Panc1 (cell line): ENCODE measurements at regions not wholly inside any gene's neighbourhood (a gene's known extent, or its start where the extent isn't known, plus 50 kb on each side); places are given as distances from the start of the nearest gene placed in this dataset.

Source experiments
- ATAC-seq: fragments of 200-7000 bp; cut with Tn5 transposase; 2 replicates; pipeline ENCODE4 v1.9.1; 2020; ENCODE audit warnings: mild to moderate bottlenecking, moderate library complexity
- BruUV-seq: library from RNA; stranded (reverse); fragments of 400-500 nt; replicated peaks from 2 replicates; lab custom pipeline; 2021; lab: Mats Ljungman, UMichigan
- CTCF ChIA-PET: fragments of 300-600 bp; sonication (Branson Sonifier 250); formaldehyde crosslinking; loops from one replicate; lab custom pipeline; 2022; ENCODE audit warnings: antibody characterized with exemption; lab: Charles Lee
- POLR2A ChIA-PET: fragments of 300-600 bp; sonication (Branson Sonifier 250); formaldehyde crosslinking; loops from one replicate; lab custom pipeline; 2022; ENCODE audit warnings: antibody characterized with exemption; lab: Charles Lee
- DNase-seq: peaks from one replicate; pipeline ENCODE4 v3.0.0-alpha.2; 2010; ENCODE audit warnings: low read depth, low spot score
- H3K27ac ChIP-seq: 2 replicates; pipeline ENCODE4 v1.5.1; 2011; ENCODE audit warnings: mild to moderate bottlenecking, low read length, inconsistent platforms
- H3K27me3 ChIP-seq: fragments of 200-500 bp; sonication (Bioruptor generic); 2 replicates; pipeline ENCODE4 v1.6.0; 2014; ENCODE audit warnings: low read length, inconsistent platforms; ENCODE audit not compliant: control insufficient read depth, insufficient read depth
- H3K36me3 ChIP-seq: fragments of 200-500 bp; sonication (Bioruptor generic); 2 replicates; pipeline ENCODE4 v1.5.1; 2014; ENCODE audit warnings: inconsistent platforms, mild to moderate bottlenecking, low read length, moderate library complexity; ENCODE audit not compliant: control insufficient read depth, insufficient read depth
- H3K4me1 ChIP-seq: 2 replicates; pipeline ENCODE4 v1.5.1; 2011; ENCODE audit warnings: inconsistent platforms, mild to moderate bottlenecking, low read length, moderate library complexity; ENCODE audit not compliant: control insufficient read depth, insufficient read depth
- H3K4me3 ChIP-seq, 2 experiments: 2 replicates each; pipeline ENCODE4 v1.5.1; 2011 to 2012; ENCODE audit warnings: low read depth in 2 of 2, low read length in 2 of 2, mild to moderate bottlenecking in 2 of 2, inconsistent platforms in 1 of 2, moderate library complexity in 1 of 2
- H3K9me3 ChIP-seq: fragments of 200-500 bp; sonication (Bioruptor generic); 2 replicates; pipeline ENCODE4 v1.5.1; 2014; ENCODE audit warnings: low read depth, mild to moderate bottlenecking, inconsistent platforms, low read length, moderate library complexity; ENCODE audit not compliant: control insufficient read depth, insufficient read depth
- POLR2AphosphoS5 ChIP-seq: IDR thresholded peaks from 2 replicates; pipeline ENCODE4 v1.6.1; 2012; ENCODE audit warnings: mild to moderate bottlenecking, low read depth, low read length, moderate library complexity
- REST ChIP-seq, 2 experiments: IDR thresholded peaks; 2 replicates each; pipeline ENCODE4 v1.6.1; 2011 to 2012; ENCODE audit warnings: low read depth in 2 of 2, control low read depth in 1 of 2, low read length in 1 of 2, mild to moderate bottlenecking in 1 of 2, moderate library complexity in 1 of 2; ENCODE audit not compliant: insufficient read depth in 1 of 2
- SIN3A ChIP-seq: IDR thresholded peaks from 2 replicates; pipeline ENCODE4 v1.6.1; 2012; ENCODE audit warnings: low read depth, mild to moderate bottlenecking, low read length, moderate library complexity, borderline replicate concordance; ENCODE audit not compliant: insufficient read depth
- TCF7L2 ChIP-seq: IDR thresholded peaks from 2 replicates; pipeline ENCODE4 v1.6.1; 2011; ENCODE audit warnings: mild to moderate bottlenecking, low read depth, low read length, inconsistent platforms
- in situ Hi-C: cut with HindIII; loops from 2 replicates; pipeline ENCODE4 v1.10.0; 2016; ENCODE audit warnings: low sequenced_read_pairs, low pct_unique_long_range_greater_than_20kb
- intact Hi-C: fragments of 100-400 bp; cut with micrococcal nuclease; formaldehyde crosslinking; loops from one replicate; pipeline ENCODE4 v1.10.0; 2022; ENCODE audit not compliant: unreplicated experiment
- TF ChIP-seq, protein P1 (sequence below): fragments of 450-650 bp; IDR thresholded peaks from 2 replicates; pipeline ENCODE4 v1.5.1; 2017; ENCODE audit warnings: mild to moderate bottlenecking

DNA sequence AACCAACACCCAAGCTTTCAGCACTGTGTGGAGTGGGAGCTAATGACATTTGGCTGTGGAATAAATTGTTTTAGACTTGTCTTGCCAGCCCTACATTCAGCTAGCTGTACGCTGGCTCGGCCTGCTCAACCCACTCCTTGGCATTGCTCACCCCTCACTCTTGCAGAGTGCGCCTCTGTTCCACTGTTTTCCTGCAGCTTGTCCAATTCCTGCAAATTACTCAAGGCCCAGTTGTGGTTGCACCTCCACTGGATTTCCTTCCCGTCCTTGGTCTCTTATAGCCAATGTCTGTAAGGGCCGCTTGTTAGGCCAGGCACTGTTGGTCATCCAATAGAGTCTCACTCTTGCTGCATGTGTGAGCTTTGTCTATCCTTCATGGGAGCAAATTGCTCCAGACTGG is 55.5 kb upstream of the ADRA1D start:
- no peak for DNase-seq
- intact Hi-C loops: no loop called here
- POLR2A ChIA-PET: no interaction called here
- H3K27me3 ChIP-seq: no peaks in the 10 kb centered on the region
- H3K4me3 ChIP-seq: no peak overlapping the region
- in situ Hi-C loops: no loop called here
- no TSS peak for BruUV-seq
- TF ChIP-seq REST (IDR thresholded peaks at IDR 0.05; ENCODE audit: insufficient read depth in 1 of 2, low read depth in 2 of 2, low read length in 1 of 2) (no peak), POLR2AphosphoS5 (no peak), SIN3A (no peak)
- TF ChIP-seq, protein P1, sequence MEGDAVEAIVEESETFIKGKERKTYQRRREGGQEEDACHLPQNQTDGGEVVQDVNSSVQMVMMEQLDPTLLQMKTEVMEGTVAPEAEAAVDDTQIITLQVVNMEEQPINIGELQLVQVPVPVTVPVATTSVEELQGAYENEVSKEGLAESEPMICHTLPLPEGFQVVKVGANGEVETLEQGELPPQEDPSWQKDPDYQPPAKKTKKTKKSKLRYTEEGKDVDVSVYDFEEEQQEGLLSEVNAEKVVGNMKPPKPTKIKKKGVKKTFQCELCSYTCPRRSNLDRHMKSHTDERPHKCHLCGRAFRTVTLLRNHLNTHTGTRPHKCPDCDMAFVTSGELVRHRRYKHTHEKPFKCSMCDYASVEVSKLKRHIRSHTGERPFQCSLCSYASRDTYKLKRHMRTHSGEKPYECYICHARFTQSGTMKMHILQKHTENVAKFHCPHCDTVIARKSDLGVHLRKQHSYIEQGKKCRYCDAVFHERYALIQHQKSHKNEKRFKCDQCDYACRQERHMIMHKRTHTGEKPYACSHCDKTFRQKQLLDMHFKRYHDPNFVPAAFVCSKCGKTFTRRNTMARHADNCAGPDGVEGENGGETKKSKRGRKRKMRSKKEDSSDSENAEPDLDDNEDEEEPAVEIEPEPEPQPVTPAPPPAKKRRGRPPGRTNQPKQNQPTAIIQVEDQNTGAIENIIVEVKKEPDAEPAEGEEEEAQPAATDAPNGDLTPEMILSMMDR: no peak
- no peaks in the 10 kb centered on the region for H3K36me3 ChIP-seq
- H3K27ac ChIP-seq: no peak overlapping the region
- no peak for ATAC-seq
- no peaks in the 10 kb centered on the region for H3K4me1 ChIP-seq
- no peaks in the 10 kb centered on the region for H3K9me3 ChIP-seq
- CTCF ChIA-PET: no interaction called here

DNA sequence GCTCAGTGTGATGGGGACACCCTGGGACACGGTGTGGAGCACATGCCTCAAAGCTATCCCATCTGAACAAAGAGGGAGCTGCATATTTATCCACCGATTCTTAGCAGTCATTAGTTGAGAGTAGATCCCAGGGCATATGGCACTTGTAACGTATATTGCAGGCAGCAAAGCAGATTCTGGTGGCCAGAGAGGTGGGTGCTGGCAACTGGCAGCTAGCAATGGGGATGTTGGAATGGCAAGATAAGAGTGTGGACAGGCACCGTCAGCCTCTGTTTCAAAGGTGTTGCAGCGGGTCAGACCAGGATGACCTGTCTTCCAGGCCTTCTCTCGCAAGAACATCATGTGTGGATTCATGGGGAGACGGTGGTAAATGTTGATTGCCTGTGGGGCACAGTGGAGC is 54.0 kb upstream of the ADRA1D start:
- BruUV-seq: no TSS peak
- no peaks in the 10 kb centered on the region for H3K36me3 ChIP-seq
- DNase-seq (no peak), ATAC-seq (no peak)
- CTCF ChIA-PET: no interaction called here
- no peaks in the 10 kb centered on the region for H3K27me3 ChIP-seq
- intact Hi-C loops (no loop called here), in situ Hi-C loops (no loop called here)
- H3K27ac ChIP-seq: no peak overlapping the region
- TF ChIP-seq, protein P1: no peak
- TF ChIP-seq POLR2AphosphoS5: no peak
- TF ChIP-seq REST (IDR thresholded peaks at IDR 0.05; ENCODE audit: insufficient read depth in 1 of 2, low read depth in 2 of 2, low read length in 1 of 2): no peak
- no peak for TF ChIP-seq TCF7L2
- TF ChIP-seq SIN3A: no peak
- H3K4me1 ChIP-seq: no peaks in the 10 kb centered on the region
- POLR2A ChIA-PET: no interaction called here
- H3K9me3 ChIP-seq: no peaks in the 10 kb centered on the region
- no peak overlapping the region for H3K4me3 ChIP-seq
